HG03045 (cell line): ENCODE measurements at regions not wholly inside any gene's neighbourhood (a gene's known extent, or its start where the extent isn't known, plus 50 kb on each side); places are given as distances from the start of the nearest gene placed in this dataset.
"Not testable (repeated sequence)": the region's sequence is repeated elsewhere in the genome, so short reads cannot be mapped to it uniquely, and the experiment has no call there.

Source experiments
- ATAC-seq: cut with Tn5 transposase; IDR thresholded peaks from one replicate; pipeline ENCODE4 v1.9.1; 2021; ENCODE audit warnings: mild to moderate bottlenecking, moderate library complexity; ENCODE audit not compliant: unreplicated experiment

DNA sequence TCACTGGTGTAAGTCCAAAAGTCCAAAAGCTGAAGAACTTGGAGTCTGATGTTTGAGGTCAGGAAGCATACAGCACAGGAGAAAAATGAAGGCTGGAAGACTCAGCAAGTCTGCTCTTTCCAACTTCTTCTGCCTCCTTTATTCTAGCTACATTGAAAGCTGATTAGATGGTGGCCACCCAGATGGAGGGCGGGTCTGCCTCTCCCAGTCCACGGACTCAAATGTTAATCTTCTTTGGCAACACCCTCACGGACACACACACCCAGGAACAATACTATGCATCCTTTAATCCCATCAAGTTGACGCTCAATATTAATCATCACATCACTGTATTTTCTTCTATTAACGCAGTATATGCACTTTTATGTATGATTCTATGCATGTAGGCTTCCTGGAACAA lies 931.6 kb upstream of the GRIA3 start:
- no peak for ATAC-seq

DNA sequence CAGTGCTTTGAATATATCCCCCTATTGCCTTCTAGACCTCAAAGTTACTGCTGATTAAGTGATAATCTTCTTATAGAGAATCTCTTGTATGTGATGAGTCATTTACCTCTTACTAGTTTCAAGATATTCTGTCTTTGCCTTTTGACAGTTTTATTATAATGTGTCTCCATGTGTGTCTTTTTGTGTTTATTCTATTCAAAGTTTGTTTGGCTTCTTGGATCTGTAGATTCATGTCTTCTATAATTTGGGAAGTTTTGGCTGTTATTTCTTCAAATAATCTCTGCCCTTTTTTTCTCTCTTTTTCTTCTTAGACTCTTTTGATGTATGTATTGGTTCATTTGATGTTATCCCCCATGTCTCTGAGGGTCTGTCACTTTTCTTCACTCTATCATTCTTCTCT lies 915.7 kb upstream of the GRIA3 start:
- no peak for ATAC-seq

DNA sequence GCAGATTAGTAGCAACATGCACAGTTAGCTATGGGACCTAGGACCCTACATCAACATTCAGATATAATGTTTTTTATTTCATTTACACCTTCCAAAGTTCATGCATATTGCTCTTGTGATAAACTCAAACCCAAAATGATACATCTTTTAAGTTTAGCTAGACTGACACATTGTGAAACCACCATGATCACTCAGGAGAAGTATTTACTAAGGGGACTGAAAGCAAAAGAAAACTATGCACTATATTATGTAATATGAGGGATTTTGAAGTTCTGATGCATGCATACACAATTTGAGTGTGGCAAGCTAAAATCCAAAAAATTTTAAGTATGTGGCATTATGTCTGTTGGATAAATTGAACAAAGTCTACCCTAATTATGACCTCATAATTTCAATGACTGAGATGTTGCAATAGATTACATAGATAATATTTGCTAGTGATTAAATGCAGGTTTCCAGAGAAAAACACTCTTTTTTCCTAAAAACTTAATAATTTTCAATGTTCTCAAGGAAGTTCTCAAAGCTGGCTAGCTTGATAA lies 914.8 kb upstream of the GRIA3 start:
- no peak for ATAC-seq

DNA sequence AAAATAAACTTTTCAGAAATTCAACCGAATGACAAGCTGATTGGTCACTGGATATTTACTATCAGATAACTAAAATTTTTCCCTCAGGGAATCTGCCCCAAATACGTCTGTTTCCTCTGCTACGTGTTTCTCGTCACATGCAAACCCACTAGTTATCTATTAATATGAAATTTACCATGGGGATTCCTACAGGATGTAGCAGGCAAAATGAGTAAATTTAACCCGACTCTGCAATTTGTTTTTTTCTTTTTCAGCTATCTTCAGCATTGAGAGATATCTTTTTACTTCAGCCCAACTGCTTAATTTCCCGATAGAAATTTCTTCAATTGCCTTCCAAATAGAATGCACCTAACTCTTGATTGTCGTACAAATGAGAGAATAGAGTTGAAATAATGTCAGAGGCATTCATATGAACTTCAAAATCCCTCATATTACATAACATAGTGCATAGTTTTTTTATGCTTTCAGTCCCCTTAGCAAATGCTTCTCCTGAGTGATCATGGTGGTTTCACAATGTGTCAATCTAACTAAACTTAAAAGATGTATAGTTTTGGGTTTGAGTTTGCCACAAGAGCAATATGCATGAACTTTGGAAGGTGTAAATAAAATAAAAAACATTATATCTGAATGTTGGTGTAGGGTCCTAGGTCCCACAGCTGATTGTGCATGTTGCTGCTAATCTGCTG lies 913.1 kb upstream of the GRIA3 start:
- ATAC-seq, result no peak

DNA sequence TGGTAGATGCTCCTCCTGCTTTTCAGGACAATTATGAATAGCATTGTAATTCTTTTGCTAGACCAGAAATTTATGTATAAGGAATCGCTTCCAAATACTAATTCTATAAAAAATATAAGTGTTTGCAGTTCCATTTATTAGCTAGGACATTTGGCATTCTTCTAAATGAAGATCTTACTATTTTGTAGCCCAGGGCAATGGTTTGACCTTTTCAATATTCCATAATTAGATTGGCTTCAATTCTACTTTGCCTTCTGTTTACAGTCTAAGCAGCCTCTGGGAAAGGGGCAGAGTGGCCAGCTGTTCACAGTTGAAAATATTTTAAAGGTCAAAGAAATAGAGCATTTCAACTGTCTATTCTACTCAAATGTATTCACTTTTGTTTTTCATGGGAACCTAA lies 912.1 kb upstream of the GRIA3 start:
- no peak for ATAC-seq

DNA sequence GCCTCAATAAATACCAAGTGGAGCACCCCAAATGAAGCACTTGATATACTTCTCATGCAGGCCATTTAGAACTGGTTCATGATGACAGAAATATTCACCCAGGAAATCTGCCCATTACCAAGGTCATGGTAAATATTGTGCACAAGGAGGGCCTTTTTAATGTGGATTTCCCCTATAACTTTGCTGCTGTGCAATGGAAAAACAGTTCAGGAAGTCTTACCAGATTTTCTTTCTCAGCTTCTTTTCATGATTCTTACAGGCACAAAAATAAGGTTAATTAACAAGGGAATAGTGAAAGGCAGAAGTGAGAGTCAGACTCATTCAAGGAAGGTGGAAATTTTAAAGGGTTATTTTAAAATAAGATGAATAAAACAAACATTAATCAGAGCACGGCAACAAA lies 904.3 kb upstream of the GRIA3 start:
- ATAC-seq, result no peak

DNA sequence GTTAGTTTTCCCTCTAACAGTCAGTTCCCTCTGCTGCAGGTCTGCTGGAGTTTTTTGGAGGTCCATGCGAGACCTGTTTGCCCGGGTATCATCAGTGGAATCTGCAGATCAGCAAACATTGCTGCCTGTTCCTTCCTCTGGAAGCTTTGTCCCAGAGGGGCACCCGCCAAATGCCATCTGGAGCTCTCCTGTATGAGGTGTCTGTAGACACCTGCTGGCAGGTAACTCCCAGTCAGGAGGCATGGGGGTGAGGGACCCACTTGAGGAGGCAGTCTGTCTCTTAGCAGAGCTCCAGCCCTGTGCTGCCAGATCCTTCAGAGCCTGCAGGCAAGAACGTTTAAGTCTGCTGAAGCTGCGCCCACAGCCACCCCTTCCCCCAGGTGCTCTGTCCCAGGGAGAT lies 884.3 kb upstream of the GRIA3 start:
- not testable (repeated sequence) for ATAC-seq

DNA sequence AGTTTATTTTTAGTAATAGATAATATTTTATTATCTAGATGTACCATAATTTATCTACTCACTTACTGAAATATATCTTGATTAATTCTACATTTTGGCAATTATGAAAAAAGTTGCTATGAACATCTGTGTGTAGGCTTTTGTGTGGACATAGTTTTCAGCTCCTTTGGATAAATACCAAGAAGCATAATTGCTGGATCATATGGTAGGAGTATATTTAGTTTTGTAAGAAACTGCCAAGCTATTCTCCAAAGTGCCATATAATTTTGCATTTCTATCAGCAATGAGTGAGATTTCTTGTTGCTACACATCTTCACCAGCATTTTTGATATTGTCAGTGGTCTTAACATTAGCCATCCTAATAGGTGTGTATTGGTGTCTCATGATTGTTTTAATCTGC lies 882.6 kb upstream of the GRIA3 start:
- no peak for ATAC-seq

DNA sequence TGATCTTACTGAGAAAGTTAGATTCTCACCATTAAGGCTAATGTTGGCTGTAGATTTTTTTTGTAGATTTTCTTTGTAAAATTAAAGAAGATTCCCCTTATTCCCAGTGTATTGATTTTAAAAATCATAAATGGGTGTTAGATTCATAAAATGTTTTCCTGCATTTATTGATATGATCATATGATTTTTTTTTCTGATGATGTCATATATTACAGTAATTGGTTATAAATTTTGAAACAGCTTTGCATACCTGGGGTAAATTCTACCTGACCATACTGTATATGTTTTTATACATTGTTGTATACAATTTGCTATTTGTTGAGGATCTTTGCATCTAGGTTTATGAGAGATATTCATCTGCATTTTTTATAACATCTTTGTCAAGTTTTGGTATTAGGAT lies 880.3 kb upstream of the GRIA3 start:
- ATAC-seq, result no peak

DNA sequence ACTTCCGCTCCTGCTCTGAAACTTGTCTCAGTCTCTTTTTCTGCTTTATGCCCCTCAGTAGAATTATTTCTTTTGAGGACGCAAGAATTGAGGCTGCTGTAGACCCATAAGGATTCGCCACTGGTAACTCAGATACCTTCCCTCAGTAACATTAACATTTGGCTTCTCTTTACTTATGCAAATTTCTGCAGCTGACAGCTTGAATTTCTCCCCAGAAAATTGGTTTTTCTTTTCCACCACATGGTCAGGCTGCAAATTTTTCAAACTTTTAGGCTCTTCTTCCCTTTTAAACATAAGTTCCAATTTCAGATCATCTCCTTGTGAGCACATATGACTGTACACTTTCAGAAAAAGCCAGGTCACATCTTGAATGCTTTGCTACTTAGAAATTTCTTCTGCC lies 839.3 kb upstream of the GRIA3 start:
- ATAC-seq, result no peak

DNA sequence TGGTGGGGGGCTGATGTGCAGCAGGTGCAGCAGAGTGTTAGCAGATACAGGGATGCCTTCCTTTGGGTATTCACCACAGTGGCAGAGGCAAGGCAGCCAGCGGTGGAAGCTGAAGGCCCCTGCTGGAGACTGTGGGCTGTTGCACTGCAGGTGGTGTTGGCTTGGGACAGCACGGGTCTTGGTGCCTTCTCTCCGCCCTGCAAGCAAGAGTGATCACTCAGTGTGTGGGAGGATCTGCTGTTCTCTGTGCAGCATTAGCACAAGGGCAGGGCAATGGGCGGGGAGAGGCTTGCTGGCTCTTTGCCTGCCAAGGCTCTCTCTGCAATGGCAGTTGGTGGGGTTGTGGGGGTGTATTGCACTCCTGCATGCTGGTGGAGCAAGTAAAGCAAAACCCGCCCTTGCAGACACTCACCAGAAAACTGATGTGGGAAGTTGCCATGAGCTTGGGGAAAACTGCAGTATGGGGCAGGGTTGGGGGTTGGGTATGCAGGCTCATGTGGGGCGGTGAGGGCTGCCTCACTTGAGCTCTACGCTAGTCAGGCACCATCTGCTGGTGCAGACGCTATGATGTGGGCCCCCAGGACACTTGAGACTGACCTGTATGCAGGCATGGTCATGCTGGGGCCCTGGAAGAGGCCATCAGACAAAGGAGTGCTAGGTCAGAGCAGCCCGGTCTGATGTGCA lies 820.8 kb upstream of the GRIA3 start:
- no peak for ATAC-seq

DNA sequence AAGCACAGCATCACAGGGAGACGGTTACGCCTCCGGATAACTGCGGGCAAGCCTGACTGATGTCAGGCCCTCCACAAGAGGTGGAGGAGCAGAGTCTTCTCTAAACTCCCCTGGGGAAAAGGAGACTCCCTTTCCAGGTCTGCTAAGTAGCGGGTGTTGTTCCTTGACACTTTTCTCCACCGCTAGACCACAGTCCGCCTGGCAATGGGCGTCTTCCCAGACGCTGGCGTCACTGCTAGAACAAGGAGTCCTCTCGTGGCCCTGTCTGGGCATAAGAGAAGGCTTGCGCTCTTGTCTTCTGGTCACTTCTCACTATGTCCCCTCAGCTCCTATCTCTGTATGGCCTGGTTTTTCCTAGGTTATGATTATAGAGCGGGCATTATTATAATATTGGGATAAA lies 808.5 kb upstream of the GRIA3 start:
- ATAC-seq, result not testable (repeated sequence)

DNA sequence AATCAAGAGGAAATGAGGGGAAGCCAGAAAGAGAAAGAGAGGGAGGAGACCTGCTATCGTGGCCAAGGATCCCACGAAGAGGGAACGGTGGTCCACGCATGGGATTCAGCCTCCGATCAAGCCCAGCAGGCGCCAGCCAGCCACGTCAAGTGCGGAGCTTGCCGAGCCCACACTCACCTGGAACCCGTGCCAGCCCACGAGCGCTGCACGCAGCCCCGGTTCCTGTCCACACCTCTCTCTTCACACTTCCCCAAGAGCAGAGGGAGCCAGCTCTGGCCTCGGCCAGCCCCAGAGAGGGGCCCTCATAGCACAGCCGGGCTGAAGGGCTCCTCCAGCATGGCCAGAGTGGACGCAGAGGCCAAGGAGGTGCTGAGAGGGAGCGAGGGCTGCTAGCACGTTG lies 795.1 kb upstream of the GRIA3 start:
- no peak for ATAC-seq

DNA sequence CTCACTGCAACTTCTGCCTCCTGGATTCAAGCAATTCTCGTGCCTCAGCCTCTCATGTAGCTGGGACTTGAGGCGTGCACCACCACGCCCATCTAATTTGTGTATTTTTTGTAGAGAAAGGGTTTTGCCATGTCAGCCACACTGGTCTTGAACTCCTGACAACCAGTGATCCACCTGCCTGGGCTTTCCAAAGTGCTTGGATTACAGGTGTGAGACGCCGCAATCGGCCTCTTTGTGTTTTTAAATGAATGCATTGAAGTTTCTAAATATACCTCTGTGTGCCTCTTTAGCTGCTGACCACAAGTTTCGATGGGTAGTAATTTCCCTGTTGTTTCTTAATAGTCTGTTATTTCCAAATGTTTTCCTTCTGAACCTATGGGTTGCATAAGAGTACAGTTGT lies 765.3 kb upstream of the GRIA3 start:
- ATAC-seq, result no peak

DNA sequence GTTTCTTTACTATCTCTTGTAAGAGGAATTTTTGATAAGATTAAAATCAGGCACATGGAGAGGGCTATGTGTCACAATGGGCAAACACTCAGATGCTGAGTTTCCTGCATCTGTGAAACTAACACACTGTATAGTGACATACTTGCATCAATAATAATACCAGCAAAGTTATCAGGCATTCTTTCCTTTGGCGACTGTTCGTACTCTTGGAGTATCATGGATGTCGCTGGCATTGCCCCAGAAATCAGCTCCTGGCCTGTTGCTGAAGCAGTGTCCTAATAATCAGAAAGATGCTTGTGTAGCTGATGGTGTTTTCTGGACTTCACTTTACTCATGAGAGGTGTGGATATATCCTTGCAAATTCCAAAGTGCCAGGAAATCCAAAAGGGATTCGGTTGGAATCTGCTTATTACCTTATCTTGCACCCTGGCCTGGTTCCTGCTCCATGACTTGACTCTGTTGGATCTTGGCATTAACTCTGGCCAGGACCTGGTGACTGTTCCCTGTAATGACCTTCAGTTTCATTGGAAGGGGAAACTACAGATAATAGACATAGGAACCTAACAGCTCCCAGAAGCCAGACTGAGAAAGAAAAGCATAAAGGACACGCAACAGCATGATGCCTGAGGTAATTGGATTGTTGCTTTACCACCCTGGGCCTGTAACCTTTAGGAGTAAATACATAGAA lies 762.5 kb upstream of the GRIA3 start:
- ATAC-seq, result no peak

DNA sequence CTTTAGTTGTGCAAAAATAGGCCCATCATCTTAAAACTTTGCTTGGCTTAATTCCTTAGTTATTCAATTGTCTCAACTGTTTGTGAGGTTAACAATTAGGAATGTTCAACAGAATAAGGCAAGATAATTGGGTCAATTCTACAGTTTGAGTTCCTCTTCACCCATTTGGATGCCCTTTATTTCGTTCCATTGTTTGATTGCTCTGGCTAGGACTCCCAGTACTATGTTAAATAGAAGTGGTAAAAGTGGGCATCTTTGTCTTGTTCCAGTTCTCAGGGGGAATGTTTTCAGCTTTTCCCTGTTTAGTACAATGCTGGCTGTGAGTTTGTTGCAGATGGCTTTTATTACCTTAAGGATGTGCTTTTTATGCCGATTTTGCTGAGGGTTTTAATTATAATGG lies 761.5 kb upstream of the GRIA3 start:
- no peak for ATAC-seq

DNA sequence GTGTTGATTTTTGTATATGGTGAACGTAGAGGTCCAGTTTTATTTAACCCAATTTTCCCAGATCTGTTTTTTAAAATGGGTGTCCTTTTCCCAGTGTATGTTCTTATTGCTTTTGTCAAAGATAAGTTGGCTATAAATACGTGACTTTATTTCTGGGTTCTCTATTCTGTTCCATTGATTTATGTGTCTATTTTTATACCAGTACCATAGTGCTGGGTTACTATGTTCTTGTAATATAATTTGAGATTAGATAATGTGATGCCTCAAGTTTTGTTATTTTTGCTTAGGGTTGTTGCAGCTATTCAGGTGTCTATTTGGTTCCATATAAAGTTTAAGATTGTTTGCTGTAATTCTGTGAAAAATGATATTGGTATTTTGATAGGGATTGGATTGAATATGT lies 749.1 kb upstream of the GRIA3 start:
- ATAC-seq, result no peak

DNA sequence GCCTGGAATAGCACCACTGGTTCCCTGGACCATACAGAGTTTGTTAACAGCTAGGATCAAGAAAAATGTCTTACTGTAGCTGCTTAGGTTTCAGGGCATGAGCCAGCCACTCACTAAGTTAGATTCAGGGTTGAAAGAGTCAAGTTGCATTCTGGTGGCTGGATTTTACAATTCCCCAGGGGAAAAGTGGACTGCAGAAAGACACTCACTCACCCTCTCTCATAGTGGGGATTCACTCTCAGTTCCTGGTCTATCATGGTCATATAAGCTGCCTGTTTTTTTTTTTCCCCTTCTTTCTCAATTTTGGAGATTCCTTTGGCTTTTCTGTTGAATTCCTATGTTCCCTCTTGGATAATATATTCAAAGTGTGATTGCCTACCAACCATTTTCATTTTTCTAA lies 744.2 kb upstream of the GRIA3 start:
- no peak for ATAC-seq

DNA sequence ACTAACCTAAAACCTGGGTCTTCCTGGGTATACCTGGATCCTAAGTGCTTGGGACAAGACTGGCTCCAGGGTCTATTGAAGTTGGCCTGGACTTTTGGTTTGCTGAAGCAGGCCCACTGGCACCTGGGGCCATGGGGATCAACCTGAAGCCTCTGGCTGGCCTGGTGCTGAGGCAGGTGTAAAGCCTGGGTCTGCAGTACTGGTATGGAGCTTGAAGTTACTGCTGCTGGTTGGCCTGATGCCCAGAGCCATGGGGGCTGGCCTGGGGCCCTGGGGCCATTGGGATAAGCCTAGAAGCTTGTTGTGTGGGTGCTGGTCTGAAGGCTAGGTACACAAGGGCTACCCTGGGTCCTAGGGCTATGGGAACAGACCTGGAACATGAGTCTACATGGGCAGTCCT lies 743.2 kb upstream of the GRIA3 start:
- no peak for ATAC-seq

DNA sequence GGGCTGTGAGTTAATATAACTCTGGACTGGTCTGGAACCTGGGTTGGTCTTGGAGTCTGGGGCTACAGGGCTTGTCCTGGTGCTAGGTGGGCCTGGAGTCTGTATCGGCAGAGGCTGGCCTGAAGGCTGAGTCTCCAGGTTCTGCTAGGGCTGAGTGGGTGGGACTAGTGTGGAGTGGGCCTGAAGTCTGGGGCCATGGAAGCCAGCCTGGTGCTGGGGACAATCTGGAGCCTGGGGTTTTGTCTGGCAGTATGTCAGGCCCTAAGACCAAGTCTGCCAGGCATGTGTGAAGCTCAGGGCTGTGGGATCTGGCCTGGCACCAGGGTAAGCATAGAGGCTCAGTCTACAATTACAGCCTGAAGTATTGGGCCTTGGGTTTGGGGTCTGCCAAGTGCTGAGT lies 742.6 kb upstream of the GRIA3 start:
- ATAC-seq, result no peak

DNA sequence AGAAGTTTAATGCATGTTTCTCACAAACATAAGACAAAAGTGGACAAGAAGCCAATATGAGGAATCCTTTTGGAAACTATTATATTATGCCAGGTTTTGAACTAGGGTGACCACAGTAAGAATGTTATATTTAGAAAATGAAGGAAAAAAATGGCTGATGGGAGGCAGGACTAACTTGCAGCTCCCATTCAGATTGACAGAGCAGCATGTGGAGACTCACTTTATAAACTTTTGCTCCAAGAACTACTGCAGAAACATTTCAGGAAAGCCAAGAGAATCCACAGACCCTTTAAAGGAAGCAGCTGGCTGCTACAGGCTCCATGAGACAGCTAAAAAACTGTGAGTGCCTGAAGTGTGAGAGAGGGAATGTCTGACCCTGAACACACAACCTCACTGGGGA lies 738.6 kb upstream of the GRIA3 start:
- ATAC-seq, result no peak

DNA sequence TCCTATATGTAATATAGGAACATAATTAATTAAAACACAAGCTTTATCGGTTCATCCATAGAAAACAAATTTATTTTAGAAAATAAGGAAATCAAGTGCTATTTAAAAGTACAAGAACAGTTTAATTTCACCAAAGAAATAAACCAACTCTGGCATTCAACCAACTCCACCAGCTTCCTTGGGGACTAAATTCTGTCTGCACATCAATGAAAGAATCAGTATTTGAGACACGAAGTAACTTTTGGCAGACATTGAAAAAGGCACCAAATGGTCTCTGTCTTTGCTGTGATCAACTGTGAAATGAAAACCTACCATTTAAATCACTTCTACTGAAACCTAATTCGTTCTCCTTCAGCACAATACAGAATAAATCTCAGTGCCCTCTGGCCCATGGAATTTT lies 719.7 kb upstream of the GRIA3 start:
- ATAC-seq, result no peak
